GM18505 (cell line): ENCODE measurements at regions not wholly inside any gene's neighbourhood (a gene's known extent, or its start where the extent isn't known, plus 50 kb on each side); places are given as distances from the start of the nearest gene placed in this dataset.
A peak's percentile ranks its signal among the peaks of the same experiment; 100 is the strongest.
"Not testable (repeated sequence)": the region's sequence is repeated elsewhere in the genome, so short reads cannot be mapped to it uniquely, and the experiment has no call there.

Source experiments
- ATAC-seq: cut with Tn5 transposase; IDR thresholded peaks from one replicate; pipeline ENCODE4 v1.9.1; 2021; ENCODE audit not compliant: unreplicated experiment

DNA sequence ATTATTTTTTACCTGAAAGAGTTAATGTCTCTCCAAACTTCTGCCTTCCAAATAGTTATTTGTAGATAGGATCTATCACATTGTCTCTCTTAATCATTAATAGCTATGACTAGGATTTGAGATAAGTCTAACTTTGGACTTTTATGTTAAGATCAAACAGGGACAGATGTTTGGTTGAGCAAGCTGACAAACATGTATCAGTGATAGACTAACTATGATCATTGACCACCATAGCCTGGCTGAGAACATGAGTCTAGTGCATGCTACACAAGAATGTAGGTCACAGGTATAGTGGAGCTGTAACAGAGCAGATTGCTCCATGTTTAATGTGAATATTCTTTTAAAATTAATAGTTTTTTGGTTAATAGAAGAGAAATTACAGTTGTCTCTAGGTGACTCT, 52.0 kb downstream of the SYT15B start:
- not testable (repeated sequence) for ATAC-seq

DNA sequence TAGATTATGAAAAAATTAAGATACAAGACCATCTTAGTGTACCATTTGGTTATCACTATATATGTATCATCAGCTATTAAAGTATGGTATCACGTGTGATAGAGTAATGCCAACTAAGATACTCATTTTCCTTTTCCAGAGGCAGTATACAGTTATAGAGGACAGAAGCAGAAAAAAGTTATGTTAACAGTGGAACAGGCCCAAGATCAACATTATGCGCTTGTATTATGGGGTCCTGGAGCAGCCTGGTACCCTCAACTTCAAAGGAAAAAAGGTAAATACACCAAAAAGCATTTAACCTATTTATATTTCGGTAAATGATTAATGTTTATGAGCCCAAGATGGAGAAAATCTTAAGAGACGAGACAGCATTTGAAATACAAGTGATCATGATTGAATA, 52.9 kb downstream of the SYT15B start:
- ATAC-seq = not testable (repeated sequence)

DNA sequence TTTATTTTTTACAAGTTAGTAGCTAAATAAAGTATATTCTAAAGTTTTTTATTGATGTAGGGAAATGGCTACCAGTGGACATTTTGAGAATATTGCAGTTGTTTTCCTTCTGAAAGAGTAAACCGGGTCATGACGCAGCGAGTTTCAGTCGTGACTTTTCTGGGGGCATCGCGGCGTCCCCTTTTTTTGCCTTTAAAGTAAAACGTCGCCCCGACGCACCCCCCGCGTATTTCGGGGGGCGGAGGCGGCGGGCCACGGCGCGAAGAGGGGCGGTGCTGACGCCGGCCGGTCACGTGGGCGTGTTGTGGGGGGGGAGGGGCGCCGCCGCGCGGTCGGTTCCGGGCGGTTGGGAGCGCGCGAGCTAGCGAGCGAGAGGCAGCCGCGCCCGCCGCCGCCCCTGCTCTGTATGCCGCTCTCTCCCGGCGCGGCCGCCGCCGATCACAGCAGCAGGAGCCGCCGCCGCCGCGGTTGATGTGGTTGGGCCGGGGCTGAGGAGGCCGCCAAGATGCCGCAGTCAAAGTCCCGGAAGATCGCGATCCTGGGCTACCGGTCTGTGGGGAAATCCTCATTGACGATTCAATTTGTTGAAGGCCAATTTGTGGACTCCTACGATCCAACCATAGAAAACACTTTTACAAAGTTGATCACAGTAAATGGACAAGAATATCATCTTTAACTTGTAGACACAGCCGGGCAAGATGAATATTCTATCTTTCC, 57.5 kb downstream of the SYT15B start:
- ATAC-seq = peak; percentile 98

DNA sequence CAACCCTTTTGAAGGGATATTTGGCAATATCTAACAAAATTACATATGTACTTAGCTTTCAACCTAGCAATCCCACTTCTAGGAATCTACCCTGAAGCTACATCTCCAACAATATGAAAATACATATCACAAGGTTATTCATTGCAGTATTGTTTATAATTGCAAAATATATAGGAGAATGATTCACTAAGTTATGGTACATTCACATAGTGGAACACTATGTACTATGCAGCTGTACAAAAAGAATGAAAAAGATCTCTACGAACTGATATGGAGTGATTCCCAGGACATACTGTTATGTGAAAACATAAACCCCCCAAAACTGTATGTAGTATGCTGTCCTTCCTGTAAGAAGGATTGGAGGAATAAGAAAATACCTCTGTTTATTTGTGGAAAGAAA, 62.1 kb downstream of the SYT15B start:
- ATAC-seq = not testable (repeated sequence)

DNA sequence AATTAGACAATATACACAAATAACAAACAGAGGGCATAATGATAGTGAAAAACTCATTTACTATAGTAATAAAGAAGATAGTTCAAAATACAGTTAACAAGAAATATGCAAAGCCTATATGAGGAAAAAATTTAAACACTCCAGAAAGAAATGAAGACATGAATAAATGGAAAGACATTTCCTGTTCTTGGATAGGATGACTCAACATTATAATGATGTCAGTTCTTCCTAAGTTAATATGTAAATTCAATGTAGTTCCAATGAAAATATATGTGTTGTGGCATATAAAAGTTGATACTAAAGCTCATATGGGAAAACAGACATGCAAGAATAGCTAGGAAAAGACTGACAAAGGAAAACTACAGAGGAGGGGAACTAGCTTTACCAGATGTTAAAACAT, 63.5 kb downstream of the SYT15B start:
- not testable (repeated sequence) for ATAC-seq

DNA sequence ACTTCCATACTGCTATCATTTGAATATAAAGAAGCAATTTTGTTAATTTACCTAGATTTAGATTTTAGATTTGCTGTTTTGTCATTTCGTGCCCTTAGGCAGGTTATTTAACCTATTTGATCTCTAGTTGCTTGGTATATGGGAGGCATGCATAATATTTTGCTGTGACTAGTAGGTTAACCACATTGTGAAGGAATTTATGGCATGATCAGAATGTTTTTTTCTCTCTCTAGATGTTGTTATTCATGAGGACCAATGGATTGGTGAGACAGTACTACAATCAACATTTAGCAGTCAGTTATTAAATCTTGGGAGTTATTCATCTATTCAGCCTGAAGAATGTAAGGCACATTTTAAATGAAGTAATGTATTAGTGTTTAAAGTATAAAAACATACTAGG, 67.2 kb downstream of the SYT15B start:
- not testable (repeated sequence) for ATAC-seq

DNA sequence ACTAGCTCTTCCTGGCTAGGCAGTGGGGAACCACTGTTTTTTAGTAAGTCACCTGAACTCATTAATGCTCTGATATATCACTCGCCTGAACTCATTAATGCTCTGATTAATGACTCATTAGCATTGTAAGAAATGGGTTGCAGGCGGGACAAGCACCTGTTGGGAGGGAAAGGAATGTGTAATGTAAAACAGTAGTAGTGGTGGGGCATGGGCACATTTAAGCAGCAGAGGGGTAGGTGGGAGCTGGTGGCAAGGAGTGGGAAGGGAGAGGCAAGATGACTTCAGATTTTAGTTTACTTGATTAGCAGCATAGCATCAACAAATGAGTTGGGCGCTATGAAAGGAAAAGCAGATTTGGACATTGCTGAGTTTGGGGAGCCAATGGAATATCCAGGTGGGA, 68.2 kb downstream of the SYT15B start:
- not testable (repeated sequence) for ATAC-seq

DNA sequence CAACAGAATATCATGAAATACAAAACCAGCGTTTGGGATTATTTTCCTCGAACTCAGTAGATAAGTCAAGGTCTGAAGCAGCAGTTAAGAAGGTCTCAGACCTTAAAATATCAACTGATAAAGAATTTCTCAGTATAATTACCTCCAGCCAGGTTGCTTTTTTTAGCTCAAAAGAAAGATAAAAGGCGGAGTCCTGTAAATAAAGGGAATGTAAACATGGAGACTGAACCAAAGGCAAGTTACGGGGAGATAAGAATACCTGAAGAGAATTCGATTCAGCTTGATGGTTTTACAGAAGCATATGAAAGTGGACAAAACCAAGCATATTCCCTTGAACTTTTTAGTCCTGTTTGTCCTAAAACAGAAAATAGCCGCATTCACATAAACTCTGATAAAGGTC, 73.1 kb downstream of the SYT15B start:
- ATAC-seq = not testable (repeated sequence)

DNA sequence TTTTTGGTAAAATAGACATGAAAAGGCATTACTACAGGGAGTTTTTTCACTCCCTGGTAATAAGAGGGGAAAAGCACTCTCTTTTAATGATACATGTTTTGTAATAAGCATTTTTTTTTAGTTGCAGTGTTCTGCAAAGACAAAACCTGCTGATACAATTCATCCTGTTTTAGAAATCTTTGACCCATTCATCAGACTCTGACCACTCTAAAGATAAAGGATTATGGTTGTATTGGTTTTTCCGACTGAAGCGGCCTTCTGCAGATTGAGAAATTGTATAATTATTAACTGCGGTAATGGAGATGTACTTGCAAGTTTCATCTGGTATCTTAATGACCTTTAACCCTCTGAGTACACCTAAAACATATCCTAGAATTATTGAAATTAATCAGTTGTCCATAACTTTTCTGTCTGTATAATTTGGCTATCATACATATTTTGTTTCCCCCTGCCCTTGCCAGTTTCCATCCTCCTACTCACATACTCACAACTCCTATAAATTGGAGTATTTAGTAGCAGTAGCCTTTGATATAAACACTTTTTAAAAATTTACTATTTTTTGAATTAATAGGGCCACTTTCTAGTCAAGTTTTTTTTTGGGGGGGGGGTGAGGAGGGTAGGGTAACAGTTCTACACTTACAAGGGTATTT, 79.4 kb downstream of the SYT15B start:
- not testable (repeated sequence) for ATAC-seq

DNA sequence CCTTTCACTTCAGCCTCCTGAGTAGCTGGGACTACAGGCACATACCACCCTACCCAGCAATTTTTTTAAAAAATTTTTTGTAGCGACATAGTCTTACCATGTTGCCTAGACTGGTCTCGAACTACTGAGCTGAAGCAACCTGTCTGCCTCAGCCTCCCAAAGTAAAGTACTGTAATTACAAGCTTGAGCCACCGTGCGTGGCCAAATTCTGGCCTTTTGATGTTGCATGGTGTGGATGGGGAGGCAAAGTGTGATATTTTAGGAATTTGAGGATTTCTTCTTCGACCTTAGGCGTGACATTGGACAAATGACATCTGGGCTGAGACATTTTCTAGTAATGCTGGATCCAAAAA, 81.8 kb downstream of the SYT15B start:
- not testable (repeated sequence) for ATAC-seq

DNA sequence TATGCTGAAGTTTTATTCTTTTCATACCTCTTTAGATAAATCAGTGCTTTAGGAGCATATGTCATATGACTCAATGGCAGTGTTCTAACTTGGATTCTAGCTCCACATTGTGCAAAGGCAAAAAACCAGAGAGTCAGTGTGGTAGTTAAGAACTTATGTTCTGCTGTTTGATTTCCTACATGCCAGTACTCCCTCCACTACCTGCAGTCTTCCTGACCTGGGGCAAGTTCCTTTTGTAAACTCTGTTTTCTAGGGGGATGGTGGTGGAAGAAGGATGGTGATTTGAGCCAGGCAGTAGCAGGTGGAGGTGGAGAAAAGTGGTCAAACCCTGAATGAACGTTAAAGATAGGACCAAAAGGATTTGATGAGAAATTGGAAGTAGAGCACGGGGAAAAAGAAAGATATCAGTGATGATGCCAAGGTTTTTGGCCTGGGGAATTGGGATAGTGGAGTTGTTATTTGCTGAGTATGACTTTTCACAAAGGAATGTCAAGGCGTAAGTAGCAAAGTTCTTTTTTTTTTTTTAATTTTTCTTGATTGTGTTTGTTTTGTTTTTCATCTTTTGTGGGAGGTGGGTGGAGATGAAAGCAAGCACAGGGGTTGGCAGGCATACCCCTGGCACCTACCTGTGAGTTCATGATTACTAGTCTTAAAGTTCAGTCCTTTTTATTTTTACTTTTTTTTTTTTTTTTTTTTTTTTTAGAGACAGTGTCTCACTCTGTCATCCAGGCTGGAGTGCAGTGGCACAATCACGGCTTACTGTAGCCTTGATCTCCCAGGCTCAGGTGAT, 82.3 kb downstream of the SYT15B start:
- ATAC-seq = not testable (repeated sequence)

DNA sequence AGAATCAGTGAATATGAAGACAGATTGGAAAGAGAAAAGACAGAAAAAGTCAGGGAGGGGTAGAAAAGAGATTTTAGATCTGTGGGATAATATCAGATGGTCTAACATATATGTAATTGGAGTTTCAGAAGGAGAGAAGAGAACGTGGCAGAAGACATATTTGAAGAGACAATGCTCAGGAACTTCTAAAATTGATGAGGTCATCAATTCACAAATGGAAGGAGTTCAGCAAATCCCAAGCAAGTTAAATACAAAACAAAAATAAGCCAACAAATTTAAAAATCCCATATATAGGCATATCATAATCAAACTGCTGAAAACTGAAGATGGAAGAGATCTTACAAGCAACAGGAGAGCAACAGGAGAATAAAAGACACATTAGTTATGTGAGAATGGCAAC, 87.3 kb downstream of the SYT15B start:
- ATAC-seq = not testable (repeated sequence)

DNA sequence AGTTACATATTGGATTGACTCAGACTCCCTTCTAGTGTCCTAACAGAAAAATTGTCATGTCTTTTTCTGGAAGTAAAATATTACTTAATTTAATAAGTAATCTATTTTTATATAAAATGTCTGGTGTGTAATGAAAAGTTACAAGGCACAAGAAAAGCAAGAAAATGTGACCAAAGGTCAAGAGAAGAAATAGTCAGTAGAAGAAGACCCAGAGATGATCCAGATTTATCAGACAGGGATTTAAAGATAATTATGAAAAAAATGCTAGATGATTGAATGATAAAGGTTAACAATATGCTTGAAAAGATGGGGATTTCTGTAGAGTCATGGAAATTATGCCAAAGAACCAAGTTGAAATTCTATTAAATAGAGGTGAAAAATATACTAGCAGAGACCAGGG, 87.8 kb downstream of the SYT15B start:
- ATAC-seq = not testable (repeated sequence)

DNA sequence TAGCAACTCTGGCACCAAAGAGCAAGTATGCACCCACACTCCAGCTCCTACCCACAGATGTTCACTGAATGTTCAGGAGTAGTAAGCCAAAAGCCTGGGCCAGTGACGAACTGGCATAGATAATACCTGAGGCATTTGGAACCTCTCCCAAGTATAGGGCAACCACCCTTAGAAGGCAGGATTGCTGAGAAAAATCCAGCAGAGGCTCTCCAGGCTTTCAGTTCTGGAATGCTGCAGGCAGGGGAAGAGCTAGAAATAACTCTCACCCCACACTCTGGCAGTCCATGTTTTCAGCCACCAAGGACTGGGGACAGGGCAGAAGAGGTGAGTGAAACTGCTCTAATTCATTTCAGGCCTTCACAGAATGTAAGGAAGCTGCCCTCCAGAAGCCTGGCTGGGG, 90.3 kb downstream of the SYT15B start:
- not testable (repeated sequence) for ATAC-seq

DNA sequence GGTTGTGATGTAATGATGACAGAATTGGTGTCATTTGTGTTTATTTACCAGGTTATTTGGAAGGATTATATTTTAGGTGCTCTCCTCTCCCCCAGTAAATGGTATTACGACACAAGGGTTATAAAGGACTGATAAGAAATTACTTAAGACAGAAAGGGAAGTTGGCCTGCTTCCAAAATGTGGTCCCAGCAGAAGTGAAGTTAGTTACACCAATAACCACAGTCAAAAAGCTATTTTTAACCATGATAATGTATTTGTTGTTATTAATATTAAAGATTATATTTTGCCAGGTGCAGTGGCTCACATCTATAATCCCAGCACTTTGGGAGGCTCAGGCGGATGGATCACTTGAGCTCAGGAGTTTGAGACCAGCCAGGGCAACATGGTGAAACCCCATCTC, 92.5 kb downstream of the SYT15B start:
- ATAC-seq = not testable (repeated sequence)

DNA sequence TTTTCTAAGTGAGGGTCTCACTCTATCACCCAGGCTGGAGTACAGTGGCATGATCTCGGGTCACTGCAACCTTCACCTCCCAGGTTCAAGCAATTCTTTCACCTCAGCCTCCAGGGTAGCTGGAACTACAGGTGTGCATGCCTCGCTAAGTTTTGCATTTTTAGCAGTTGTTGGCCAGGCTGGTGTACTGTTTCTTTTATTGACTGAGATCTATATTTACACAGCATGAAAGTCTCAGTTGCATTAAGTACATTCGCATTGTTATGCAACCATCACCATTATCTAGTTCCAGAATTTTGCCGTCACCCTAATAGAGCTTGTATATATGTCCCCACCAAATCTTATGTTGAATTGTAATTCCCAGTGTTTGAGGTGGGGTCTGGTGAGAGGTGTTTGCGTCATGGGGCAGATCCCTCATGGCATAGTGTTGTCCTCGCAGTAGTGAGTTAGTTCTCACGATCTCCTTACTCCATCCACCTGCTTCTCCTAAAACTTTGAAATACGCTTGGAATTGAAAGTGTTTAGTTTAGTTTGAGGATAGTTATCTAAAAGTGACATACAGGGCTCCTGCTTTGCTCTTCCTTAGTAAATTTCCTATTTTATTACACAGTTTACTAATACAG, 101.3 kb downstream of the SYT15B start:
- ATAC-seq = not testable (repeated sequence)

DNA sequence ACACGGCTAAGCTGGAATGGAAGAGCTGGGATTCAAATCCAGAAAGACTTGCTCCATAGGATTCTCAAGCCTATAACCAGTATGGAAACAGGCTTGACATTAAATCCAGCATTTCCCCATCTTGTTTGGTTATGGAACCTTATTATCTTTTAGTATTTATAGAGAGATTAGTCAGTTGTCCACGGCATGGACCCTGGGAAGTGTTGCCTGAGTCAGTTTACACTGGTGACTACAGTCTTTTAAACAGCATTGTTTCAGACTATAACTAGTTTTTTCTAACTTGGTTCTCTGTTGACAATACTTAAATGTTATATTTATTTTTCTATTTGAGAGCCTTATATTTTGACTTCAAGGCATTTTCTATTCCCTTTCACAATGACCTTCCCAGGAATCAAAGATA, 106.7 kb downstream of the SYT15B start:
- ATAC-seq = not testable (repeated sequence)

DNA sequence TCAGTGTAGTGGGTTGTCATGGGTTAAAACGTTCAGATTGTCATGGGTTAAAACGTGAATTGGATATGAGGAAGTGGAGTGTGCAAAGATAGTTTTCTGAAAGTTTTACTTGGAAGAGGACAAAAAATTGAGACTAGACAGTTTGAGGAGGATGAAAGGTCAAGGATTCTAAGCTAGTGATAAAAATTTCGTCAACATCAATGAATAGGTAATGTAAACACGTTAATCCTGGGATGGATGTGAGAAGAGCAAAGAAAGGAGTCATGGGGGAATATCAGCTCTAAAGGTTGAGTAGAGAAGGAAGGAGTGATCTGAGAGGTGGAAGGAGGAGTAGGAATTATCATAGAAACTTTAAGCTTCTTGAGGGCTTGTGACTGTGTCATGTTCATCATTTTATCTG, 109.2 kb downstream of the SYT15B start:
- not testable (repeated sequence) for ATAC-seq

DNA sequence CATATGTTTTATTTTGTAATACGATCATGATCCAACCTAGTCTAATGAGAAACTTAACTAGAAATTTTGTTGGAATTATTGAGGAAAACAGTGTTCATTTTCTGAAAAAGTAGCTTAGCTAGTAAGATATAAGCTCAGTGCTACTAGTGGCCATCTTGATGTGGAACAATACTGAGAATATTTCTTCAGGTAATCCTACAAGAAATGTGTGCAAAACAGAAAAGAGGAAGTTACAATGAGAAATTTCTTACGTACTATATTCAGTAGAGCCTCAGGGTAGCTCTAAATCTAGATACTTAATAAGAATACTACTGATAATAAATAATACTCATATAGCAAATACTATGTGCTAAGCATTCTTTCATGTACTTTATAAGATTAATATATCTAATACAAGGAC, 114.8 kb downstream of the SYT15B start:
- not testable (repeated sequence) for ATAC-seq

DNA sequence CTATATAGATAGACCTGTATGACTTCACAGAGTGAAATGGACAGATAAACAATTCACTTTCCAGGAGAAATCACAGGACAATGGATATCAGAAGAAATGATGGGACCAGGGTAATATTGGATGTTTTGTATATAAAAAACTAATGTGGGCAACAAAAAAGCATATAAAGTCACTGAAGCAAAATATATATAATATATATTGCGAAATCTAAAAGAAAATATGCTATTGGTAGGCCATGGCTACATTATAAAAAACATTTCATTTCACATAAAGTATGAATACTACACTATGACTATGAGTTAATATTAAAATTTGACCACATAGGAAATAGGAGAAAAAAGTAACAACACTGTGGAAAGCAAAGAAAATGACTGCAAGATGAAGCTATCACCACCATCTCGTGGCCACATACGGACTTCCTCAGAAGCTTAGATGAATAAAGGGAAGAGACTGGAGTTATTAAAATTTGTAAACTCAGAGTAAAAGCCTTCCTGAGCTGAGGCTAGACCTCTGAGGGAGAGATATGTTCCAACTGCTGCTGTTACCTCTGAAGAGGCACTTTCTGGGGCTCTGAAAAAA, 115.8 kb downstream of the SYT15B start:
- ATAC-seq = not testable (repeated sequence)
